CD4-positive, alpha-beta T cell treated with Interleukin-15 for 1 hour (primary cell): ENCODE measurements at regions not wholly inside any gene's neighbourhood (a gene's known extent, or its start where the extent isn't known, plus 50 kb on each side); places are given as distances from the start of the nearest gene placed in this dataset.

Experiments used
- DNase-seq: peaks from one replicate; pipeline ENCODE4 v3.0.0-alpha.2; 2020

- DNase-seq: no peak
Observed at GRCh38 chr14:98186140-98186539, 1085.9 kb downstream of the BCL11B start.

- no peak for DNase-seq
Observed at GRCh38 chr14:98187281-98187680, 1084.7 kb downstream of the BCL11B start.

GRCh38 chr14:98189062-98189461 lies 1082.9 kb downstream of the BCL11B start:
- DNase-seq: no peak

- DNase-seq: peak; percentile 68
Observed at GRCh38 chr14:98189511-98189910, 1082.5 kb downstream of the BCL11B start.

- DNase-seq: no peak
Observed at GRCh38 chr14:98189944-98190343, 1082.1 kb downstream of the BCL11B start.

- no peak for DNase-seq
Observed at GRCh38 chr14:98192946-98193345, 1079.1 kb downstream of the BCL11B start.

- DNase-seq: no peak
Observed at GRCh38 chr14:98194821-98195220, 1077.2 kb downstream of the BCL11B start.

GRCh38 chr14:98195256-98195655 lies 1076.7 kb downstream of the BCL11B start:
- no peak for DNase-seq

GRCh38 chr14:98197933-98198332 lies 1074.1 kb downstream of the BCL11B start:
- no peak for DNase-seq

- DNase-seq: peak; percentile 57
Observed at GRCh38 chr14:98198385-98198784, 1073.6 kb downstream of the BCL11B start.

GRCh38 chr14:98200601-98201000 lies 1071.4 kb downstream of the BCL11B start:
- DNase-seq: no peak

GRCh38 chr14:98203421-98203820 lies 1068.6 kb downstream of the BCL11B start:
- DNase-seq: peak; percentile 30

GRCh38 chr14:98204139-98204538 lies 1067.9 kb downstream of the BCL11B start:
- no peak for DNase-seq

- DNase-seq: no peak
Observed at GRCh38 chr14:98207415-98207814, 1064.6 kb downstream of the BCL11B start.

- DNase-seq: no peak
Observed at GRCh38 chr14:98208211-98208611, 1063.8 kb downstream of the BCL11B start.

- no peak for DNase-seq
Observed at GRCh38 chr14:98208943-98209342, 1063.1 kb downstream of the BCL11B start.

- peak; percentile 62 for DNase-seq
Observed at GRCh38 chr14:98210045-98210672, 1061.8 kb downstream of the BCL11B start.

- no peak for DNase-seq
Observed at GRCh38 chr14:98217530-98217929, 1054.5 kb downstream of the BCL11B start.

- no peak for DNase-seq
Observed at GRCh38 chr14:98218218-98218617, 1053.8 kb downstream of the BCL11B start.

- no peak for DNase-seq
Observed at GRCh38 chr14:98219638-98220037, 1052.4 kb downstream of the BCL11B start.

GRCh38 chr14:98223106-98223505 lies 1048.9 kb downstream of the BCL11B start:
- no peak for DNase-seq

- DNase-seq: peak; percentile 78
Observed at GRCh38 chr14:98223710-98224109, 1048.3 kb downstream of the BCL11B start.

- DNase-seq: no peak
Observed at GRCh38 chr14:98226411-98226810, 1045.6 kb downstream of the BCL11B start.

GRCh38 chr14:98227000-98227726 lies 1044.8 kb downstream of the BCL11B start:
- no peak for DNase-seq

- DNase-seq: no peak
Observed at GRCh38 chr14:98227727-98228111, 1044.3 kb downstream of the BCL11B start.
